BE2C (cell line): ENCODE measurements at regions not wholly inside any gene's neighbourhood (a gene's known extent, or its start where the extent isn't known, plus 50 kb on each side); places are given as distances from the start of the nearest gene placed in this dataset.

Experiments used
- DNase-seq: peaks from one replicate; pipeline ENCODE4 v3.0.0-alpha.2; 2020
- H3K27me3 ChIP-seq: fragments of 250-450 bp; sonication (Bioruptor Pico); 2 replicates; pipeline ENCODE4 v1.5.1; 2020; ENCODE audit warnings: mild to moderate bottlenecking
- H3K36me3 ChIP-seq: fragments of 250-450 bp; sonication (Bioruptor Pico); 2 replicates; pipeline ENCODE4 v1.5.1; 2020; ENCODE audit warnings: mild to moderate bottlenecking
- H3K4me1 ChIP-seq: fragments of 250-450 bp; sonication (Bioruptor Pico); 2 replicates; pipeline ENCODE4 v1.5.1; 2020
- H3K4me3 ChIP-seq: 2 replicates; pipeline ENCODE4 v1.5.1; 2011; ENCODE audit warnings: low read depth, low read length
- H3K9me3 ChIP-seq: fragments of 250-450 bp; sonication (Bioruptor Pico); 2 replicates; pipeline ENCODE4 v1.5.1; 2020
- TF ChIP-seq, protein P1 (sequence below): IDR thresholded peaks from 2 replicates; pipeline ENCODE4 v1.5.1; 2012; ENCODE audit warnings: mild to moderate bottlenecking, low read depth, low read length

DNA sequence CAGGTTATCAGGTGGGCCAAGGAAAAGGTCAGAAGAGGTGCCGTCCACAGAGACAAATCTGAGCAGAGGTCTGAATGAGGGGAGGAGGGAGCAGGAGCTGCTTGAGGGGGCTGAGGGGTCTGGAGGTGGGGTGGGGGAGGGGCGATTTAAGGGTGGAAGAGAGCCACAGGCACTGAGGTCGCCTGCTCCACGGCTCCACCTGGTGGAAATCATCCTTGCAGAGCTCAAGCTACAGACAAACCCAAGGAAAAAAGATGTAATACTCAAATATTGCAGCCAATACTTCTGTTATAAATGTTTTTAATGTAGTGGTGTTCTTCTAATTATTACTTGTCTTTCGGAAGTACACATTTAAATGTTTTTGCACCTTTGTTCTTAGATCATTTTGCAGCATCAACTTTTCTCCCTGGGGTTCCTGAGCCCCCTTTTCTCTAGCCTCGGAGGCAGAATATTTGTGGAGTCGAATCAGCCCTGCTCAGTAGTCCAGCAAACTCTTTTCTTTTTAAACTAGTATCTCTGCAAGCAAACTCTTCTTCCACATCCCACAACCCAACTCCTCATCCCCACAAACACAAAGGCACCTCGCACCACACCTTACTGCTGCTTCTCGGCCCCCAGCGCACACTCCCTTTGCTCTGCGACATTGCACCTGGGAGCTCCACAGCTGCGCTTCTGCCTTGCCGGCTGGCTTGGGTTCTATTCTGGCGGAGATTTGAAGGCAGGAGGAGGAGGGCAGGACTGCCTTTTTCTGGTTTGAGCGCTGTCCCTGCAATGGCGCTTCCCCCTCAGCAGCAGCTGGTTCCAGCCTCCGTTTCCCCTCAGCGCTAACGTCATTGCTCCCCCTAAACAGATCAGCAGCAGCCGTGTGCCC, 51.0 kb upstream of the TFAP2A start:
- Histone ChIP-seq H3K9me3 (no peaks in the 10 kb centered on the region), H3K27me3 (no peaks in the 10 kb centered on the region), H3K4me3 (no peak overlapping the region), H3K36me3 (no peaks in the 10 kb centered on the region), H3K4me1 (no peaks in the 10 kb centered on the region)
- TF ChIP-seq, protein P1, sequence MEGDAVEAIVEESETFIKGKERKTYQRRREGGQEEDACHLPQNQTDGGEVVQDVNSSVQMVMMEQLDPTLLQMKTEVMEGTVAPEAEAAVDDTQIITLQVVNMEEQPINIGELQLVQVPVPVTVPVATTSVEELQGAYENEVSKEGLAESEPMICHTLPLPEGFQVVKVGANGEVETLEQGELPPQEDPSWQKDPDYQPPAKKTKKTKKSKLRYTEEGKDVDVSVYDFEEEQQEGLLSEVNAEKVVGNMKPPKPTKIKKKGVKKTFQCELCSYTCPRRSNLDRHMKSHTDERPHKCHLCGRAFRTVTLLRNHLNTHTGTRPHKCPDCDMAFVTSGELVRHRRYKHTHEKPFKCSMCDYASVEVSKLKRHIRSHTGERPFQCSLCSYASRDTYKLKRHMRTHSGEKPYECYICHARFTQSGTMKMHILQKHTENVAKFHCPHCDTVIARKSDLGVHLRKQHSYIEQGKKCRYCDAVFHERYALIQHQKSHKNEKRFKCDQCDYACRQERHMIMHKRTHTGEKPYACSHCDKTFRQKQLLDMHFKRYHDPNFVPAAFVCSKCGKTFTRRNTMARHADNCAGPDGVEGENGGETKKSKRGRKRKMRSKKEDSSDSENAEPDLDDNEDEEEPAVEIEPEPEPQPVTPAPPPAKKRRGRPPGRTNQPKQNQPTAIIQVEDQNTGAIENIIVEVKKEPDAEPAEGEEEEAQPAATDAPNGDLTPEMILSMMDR, result peak; percentile 42
- peak; percentile 57 for DNase-seq
